ENCODE measurements at regions not wholly inside any gene's neighbourhood (a gene's known extent, or its start where the extent isn't known, plus 50 kb on each side); places are given as distances from the start of the nearest gene placed in this dataset.

DNA sequence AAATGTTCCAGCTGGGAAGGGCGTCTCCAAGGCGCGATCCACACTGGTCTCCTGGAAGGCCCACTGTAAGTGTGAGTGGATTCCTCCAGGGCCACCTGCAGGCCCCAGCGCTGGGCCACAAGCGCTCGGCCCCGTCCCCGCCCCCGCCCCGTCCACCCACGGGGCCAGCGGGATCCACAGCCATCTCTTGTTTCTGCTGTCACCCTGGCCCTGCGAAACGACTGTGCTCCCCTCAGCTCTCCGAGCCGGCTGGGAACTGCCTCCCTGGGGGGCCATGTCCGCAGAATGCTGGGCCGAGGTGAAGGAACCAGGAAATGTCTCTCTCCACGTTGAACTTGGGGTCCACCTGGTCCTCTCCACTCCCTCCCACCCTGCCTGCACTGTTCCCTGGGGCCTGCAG, 1955.2 kb downstream of the TP53TG3F start:
- ChIA-PET POLR2A (ENCODE audit: low non-redundant PET) (no interaction called here), CTCF (no interaction called here)
- intact Hi-C loops (cut with micrococcal nuclease; ENCODE audit: unreplicated experiment) = no loop called here
- Histone ChIP-seq H3K4me3 (ENCODE audit: low read depth, low read length, poor library complexity, severe bottlenecking) (no peak overlapping the region), H3K27me3 (replicated peaks; ENCODE audit: insufficient read depth, low read depth, low read length, poor library complexity) (no peaks in the 10 kb centered on the region), H3K27ac (ENCODE audit: low read depth, low read length, poor library complexity, severe bottlenecking) (no peak overlapping the region), H3K36me3 (ENCODE audit: insufficient read depth, low read length, poor library complexity, severe bottlenecking) (no peaks in the 10 kb centered on the region), H3K4me1 (ENCODE audit: insufficient read depth, low read length, poor library complexity, severe bottlenecking) (no peaks in the 10 kb centered on the region), H3K9me3 (ENCODE audit: low read depth, low read length, poor library complexity, severe bottlenecking) (peaks cover 19% of the 10 kb centered on the region)
- no peak for DNase-seq (ENCODE audit: low spot score)
- no peak for TF ChIP-seq EZH2 (IDR thresholded peaks at IDR 0.05; ENCODE audit: borderline replicate concordance, low read depth, low read length, poor library complexity, severe bottlenecking)
- TF ChIP-seq, protein P1, sequence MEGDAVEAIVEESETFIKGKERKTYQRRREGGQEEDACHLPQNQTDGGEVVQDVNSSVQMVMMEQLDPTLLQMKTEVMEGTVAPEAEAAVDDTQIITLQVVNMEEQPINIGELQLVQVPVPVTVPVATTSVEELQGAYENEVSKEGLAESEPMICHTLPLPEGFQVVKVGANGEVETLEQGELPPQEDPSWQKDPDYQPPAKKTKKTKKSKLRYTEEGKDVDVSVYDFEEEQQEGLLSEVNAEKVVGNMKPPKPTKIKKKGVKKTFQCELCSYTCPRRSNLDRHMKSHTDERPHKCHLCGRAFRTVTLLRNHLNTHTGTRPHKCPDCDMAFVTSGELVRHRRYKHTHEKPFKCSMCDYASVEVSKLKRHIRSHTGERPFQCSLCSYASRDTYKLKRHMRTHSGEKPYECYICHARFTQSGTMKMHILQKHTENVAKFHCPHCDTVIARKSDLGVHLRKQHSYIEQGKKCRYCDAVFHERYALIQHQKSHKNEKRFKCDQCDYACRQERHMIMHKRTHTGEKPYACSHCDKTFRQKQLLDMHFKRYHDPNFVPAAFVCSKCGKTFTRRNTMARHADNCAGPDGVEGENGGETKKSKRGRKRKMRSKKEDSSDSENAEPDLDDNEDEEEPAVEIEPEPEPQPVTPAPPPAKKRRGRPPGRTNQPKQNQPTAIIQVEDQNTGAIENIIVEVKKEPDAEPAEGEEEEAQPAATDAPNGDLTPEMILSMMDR (conservative IDR thresholded peaks at IDR 0.05; ENCODE audit: low read depth, low read length) = no peak
- no TSS peak for BruUV-seq (replicated peaks)

DNA sequence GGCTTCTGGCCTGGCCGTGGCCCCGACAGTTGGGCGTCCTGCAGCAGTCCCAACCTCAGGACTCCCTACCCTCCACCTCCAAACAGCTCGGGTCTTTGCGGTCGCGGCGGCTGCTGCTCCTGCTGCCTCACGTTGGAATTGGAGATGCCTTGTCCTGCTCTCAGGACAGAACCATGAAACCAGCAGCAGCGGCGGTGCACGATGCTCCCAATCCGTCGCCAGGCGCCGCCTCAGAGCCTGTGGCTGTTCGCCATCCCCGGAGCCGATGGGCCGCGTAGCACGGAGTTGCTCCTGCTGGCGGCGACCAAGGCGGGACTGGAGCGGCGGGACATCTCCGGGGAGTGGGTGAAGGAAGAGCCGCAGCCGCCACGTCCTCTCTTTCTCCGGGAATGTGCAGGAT, 1965.9 kb downstream of the TP53TG3F start:
- peaks cover 23% of the 10 kb centered on the region for H3K9me3 ChIP-seq (ENCODE audit: low read depth, low read length, poor library complexity, severe bottlenecking)
- BruUV-seq (replicated peaks) = no TSS peak
- ChIA-PET POLR2A (ENCODE audit: low non-redundant PET) (no interaction called here), CTCF (no interaction called here)
- H3K4me1 ChIP-seq (ENCODE audit: insufficient read depth, low read length, poor library complexity, severe bottlenecking) = no peaks in the 10 kb centered on the region
- intact Hi-C loops (cut with micrococcal nuclease; ENCODE audit: unreplicated experiment) = no loop called here
- TF ChIP-seq, protein P1 (conservative IDR thresholded peaks at IDR 0.05; ENCODE audit: low read depth, low read length) = no peak
- no peak overlapping the region for H3K27ac ChIP-seq (ENCODE audit: low read depth, low read length, poor library complexity, severe bottlenecking)
- no peaks in the 10 kb centered on the region for H3K36me3 ChIP-seq (ENCODE audit: insufficient read depth, low read length, poor library complexity, severe bottlenecking)
- no peak for DNase-seq (ENCODE audit: low spot score)
- H3K4me3 ChIP-seq (ENCODE audit: low read depth, low read length, poor library complexity, severe bottlenecking) = no peak overlapping the region
- H3K27me3 ChIP-seq (replicated peaks; ENCODE audit: insufficient read depth, low read depth, low read length, poor library complexity) = no peaks in the 10 kb centered on the region

DNA sequence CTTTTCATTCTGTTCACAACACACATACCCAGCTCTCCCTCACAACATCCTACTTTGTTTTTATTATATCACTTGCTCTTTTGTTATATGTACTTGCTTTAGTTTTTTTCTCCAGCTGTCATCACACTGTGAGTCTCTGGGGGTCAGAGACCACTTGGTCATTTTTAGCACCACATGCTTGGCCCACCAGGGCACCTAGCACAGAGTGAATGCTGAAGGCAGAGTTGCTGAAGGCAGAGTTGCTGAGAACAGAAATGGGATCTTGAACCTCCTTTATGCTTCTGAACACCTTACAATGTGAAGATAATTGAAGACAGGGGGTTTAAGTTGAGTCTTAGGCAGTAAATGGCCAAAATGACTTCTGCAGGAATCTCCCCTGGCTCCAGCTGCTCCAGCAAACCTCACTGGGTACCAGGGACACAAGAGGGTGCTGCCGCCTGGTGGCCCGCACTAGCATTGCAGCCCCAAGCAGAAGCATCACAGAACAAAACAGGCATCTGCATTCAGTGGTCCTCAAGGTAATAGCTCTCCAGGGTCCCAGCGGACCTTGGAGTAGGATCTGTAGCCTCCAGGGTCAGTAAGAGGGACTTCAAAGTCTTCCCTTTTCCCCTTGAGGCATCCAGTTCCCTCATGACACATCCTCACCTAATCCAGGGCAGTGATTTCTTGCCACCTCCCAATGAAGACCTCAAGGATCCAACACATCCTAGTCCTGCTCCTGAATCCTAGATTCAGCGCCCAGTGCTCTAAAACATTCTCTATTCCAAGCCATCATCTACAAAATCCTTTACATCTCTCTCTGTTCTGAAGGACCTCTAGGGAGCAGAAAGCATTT, 1972.6 kb downstream of the TP53TG3F start:
- peak; percentile 1 for DNase-seq (ENCODE audit: low spot score)
- BruUV-seq (replicated peaks) = no TSS peak
- no peak overlapping the region for H3K4me3 ChIP-seq (ENCODE audit: low read depth, low read length, poor library complexity, severe bottlenecking)
- H3K27ac ChIP-seq (ENCODE audit: low read depth, low read length, poor library complexity, severe bottlenecking) = no peak overlapping the region
- CTCF ChIA-PET = no interaction called here
- H3K4me1 ChIP-seq (ENCODE audit: insufficient read depth, low read length, poor library complexity, severe bottlenecking) = no peaks in the 10 kb centered on the region
- TF ChIP-seq, protein P1 (conservative IDR thresholded peaks at IDR 0.05; ENCODE audit: low read depth, low read length) = peak; percentile 49
- TF ChIP-seq EZH2 (IDR thresholded peaks at IDR 0.05; ENCODE audit: borderline replicate concordance, low read depth, low read length, poor library complexity, severe bottlenecking) = no peak
- no peaks in the 10 kb centered on the region for H3K27me3 ChIP-seq (replicated peaks; ENCODE audit: insufficient read depth, low read depth, low read length, poor library complexity)
- intact Hi-C loops (cut with micrococcal nuclease; ENCODE audit: unreplicated experiment) = no loop called here
- POLR2A ChIA-PET (ENCODE audit: low non-redundant PET) = no interaction called here
- H3K9me3 ChIP-seq (ENCODE audit: low read depth, low read length, poor library complexity, severe bottlenecking) = peaks cover 42% of the 10 kb centered on the region
- no peaks in the 10 kb centered on the region for H3K36me3 ChIP-seq (ENCODE audit: insufficient read depth, low read length, poor library complexity, severe bottlenecking)
